ENCODE measurements at regions not wholly inside any gene's neighbourhood (a gene's known extent, or its start where the extent isn't known, plus 50 kb on each side); places are given as distances from the start of the nearest gene placed in this dataset.
"Not testable (repeated sequence)": the region's sequence is repeated elsewhere in the genome, so short reads cannot be mapped to it uniquely, and the experiment has no call there.

GRCh38 chr3:177690306-177690705 lies 493.0 kb upstream of the TBL1XR1 start:
- no peak for DNase-seq (ENCODE audit: low read depth in 2 of 3, low spot score in 2 of 3)

GRCh38 chr3:177692304-177692975 lies 495.2 kb upstream of the TBL1XR1 start:
- no peak for DNase-seq (ENCODE audit: low read depth in 2 of 3, low spot score in 2 of 3)

- no peak for DNase-seq (ENCODE audit: low read depth in 2 of 3, low spot score in 2 of 3)
These were observed 496.5 kb upstream of the TBL1XR1 start for GRCh38 chr3:177693616-177694264.

- DNase-seq (ENCODE audit: low read depth in 2 of 3, low spot score in 2 of 3): no peak
These were observed 497.0 kb upstream of the TBL1XR1 start for GRCh38 chr3:177694316-177694715.

GRCh38 chr3:177694951-177695350 lies 497.7 kb upstream of the TBL1XR1 start:
- no peak for DNase-seq (ENCODE audit: low read depth in 2 of 3, low spot score in 2 of 3)

- DNase-seq (ENCODE audit: low read depth in 2 of 3, low spot score in 2 of 3): no peak
These were observed 502.8 kb upstream of the TBL1XR1 start for GRCh38 chr3:177700117-177700516.

- no peak for DNase-seq (ENCODE audit: low read depth in 2 of 3, low spot score in 2 of 3)
These were observed 506.5 kb upstream of the TBL1XR1 start for GRCh38 chr3:177703788-177704187.

GRCh38 chr3:177705976-177706823 lies 508.9 kb upstream of the TBL1XR1 start:
- DNase-seq (ENCODE audit: low read depth in 2 of 3, low spot score in 2 of 3): no peak

- DNase-seq (ENCODE audit: low read depth in 2 of 3, low spot score in 2 of 3): not testable (repeated sequence)
These were observed 512.2 kb upstream of the TBL1XR1 start for GRCh38 chr3:177709470-177709869.

GRCh38 chr3:177710506-177710905 lies 513.2 kb upstream of the TBL1XR1 start:
- no peak for DNase-seq (ENCODE audit: low read depth in 2 of 3, low spot score in 2 of 3)

- DNase-seq (ENCODE audit: low read depth in 2 of 3, low spot score in 2 of 3): no peak
These were observed 514.4 kb upstream of the TBL1XR1 start for GRCh38 chr3:177711637-177712036.

GRCh38 chr3:177713928-177714900 lies 516.9 kb upstream of the TBL1XR1 start:
- no peak for DNase-seq (ENCODE audit: low read depth in 2 of 3, low spot score in 2 of 3)

GRCh38 chr3:177714945-177715344 lies 517.7 kb upstream of the TBL1XR1 start:
- no peak for DNase-seq (ENCODE audit: low read depth in 2 of 3, low spot score in 2 of 3)

GRCh38 chr3:177715980-177716379 lies 518.7 kb upstream of the TBL1XR1 start:
- no peak for DNase-seq (ENCODE audit: low read depth in 2 of 3, low spot score in 2 of 3)

GRCh38 chr3:177720927-177721326 lies 523.6 kb upstream of the TBL1XR1 start:
- not testable (repeated sequence) for DNase-seq (ENCODE audit: low read depth in 2 of 3, low spot score in 2 of 3)

GRCh38 chr3:177721864-177722785 lies 524.8 kb upstream of the TBL1XR1 start:
- DNase-seq (ENCODE audit: low read depth in 2 of 3, low spot score in 2 of 3): no peak

GRCh38 chr3:177724020-177724638 lies 526.8 kb upstream of the TBL1XR1 start:
- DNase-seq (ENCODE audit: low read depth in 2 of 3, low spot score in 2 of 3): no peak

- no peak for DNase-seq (ENCODE audit: low read depth in 2 of 3, low spot score in 2 of 3)
These were observed 527.9 kb upstream of the TBL1XR1 start for GRCh38 chr3:177725165-177725564.

GRCh38 chr3:177726807-177727206 lies 529.5 kb upstream of the TBL1XR1 start:
- DNase-seq (ENCODE audit: low read depth in 2 of 3, low spot score in 2 of 3): no peak

All from activated CD8-positive, alpha-beta memory T cell treated with anti-CD3 and anti-CD28 coated beads for 48 hours (primary cell).